ENCODE measurements at regions not wholly inside any gene's neighbourhood (a gene's known extent, or its start where the extent isn't known, plus 50 kb on each side); places are given as distances from the start of the nearest gene placed in this dataset.

GRCh38 chr2:185179743-185180142, 558.9 kb upstream of the FSIP2 start:
- Histone ChIP-seq H3K36me3 (replicated peaks in 1 of 2; ENCODE audit: control insufficient read depth in 1 of 2, insufficient read depth in 2 of 2, low read length in 1 of 2) (no peaks in the 10 kb centered on the region), H3K4me2 (no peak overlapping the region), H3K9me3 (no peaks in the 10 kb centered on the region), H3K79me2 (ENCODE audit: insufficient read depth) (no peaks in the 10 kb centered on the region), H3K4me3 (ENCODE audit: low read depth in 2 of 2, low read length in 1 of 2) (no peak overlapping the region), H3K9ac (no peak overlapping the region), H3K4me1 (ENCODE audit: control insufficient read depth in 1 of 2, insufficient read depth in 2 of 2, low read depth in 1 of 2, low read length in 1 of 2) (no peaks in the 10 kb centered on the region; a peak in 1 of 4 replicates), H2AFZ (ENCODE audit: low read depth) (no peak overlapping the region), H4K20me1 (ENCODE audit: insufficient read depth) (no peaks in the 10 kb centered on the region), H3K9me2 (no peaks in the 10 kb centered on the region), H3K27me3 (ENCODE audit: insufficient read depth) (no peaks in the 10 kb centered on the region), H3K27ac (ENCODE audit: low read depth in 2 of 2, low read length in 1 of 2) (no peak overlapping the region), H3F3A (replicated peaks; ENCODE audit: insufficient read depth) (no peaks in the 10 kb centered on the region)
- DNase-seq: peak; percentile 6
- CTCF ChIA-PET: no interaction called here
- TF ChIP-seq POLR2AphosphoS5 (IDR thresholded peaks at IDR 0.05; ENCODE audit: low read depth, low read length) (no peak), YY1 (IDR thresholded peaks at IDR 0.05; ENCODE audit: low read depth) (no peak), SIN3A (IDR thresholded peaks at IDR 0.05; ENCODE audit: borderline replicate concordance, low read depth, low read length) (no peak), TAF1 (IDR thresholded peaks at IDR 0.05; ENCODE audit: borderline replicate concordance, low read depth, low read length) (no peak), FOXJ3 (CRISPR knock-in tag; IDR thresholded peaks at IDR 0.05) (no peak), MXI1 (IDR thresholded peaks at IDR 0.05; ENCODE audit: low read depth, low read length) (no peak), RAD21 (IDR thresholded peaks at IDR 0.05; ENCODE audit: low read length) (no peak), EZH2phosphoT487 (IDR thresholded peaks at IDR 0.05; ENCODE audit: borderline replicate concordance, low read depth) (no peak), CHD2 (IDR thresholded peaks at IDR 0.05; ENCODE audit: low read length, partially characterized antibody) (no peak), RFX5 (IDR thresholded peaks at IDR 0.05; ENCODE audit: low read length) (no peak), ELF1 (IDR thresholded peaks at IDR 0.05) (no peak), ZBTB33 (IDR thresholded peaks at IDR 0.05; ENCODE audit: borderline replicate concordance, low read depth) (no peak), RXRA (IDR thresholded peaks at IDR 0.05; ENCODE audit: borderline replicate concordance, low read depth) (no peak)
- WGBS (ENCODE audit: low lambda C conversion rate): 29% methylated on average over 3 of the region's 3 CpGs
- POLR2A ChIA-PET: no interaction called here

GRCh38 chr2:185181901-185182300, 556.7 kb upstream of the FSIP2 start:
- no peaks in the 10 kb centered on the region for H3K36me3 ChIP-seq (replicated peaks in 1 of 2; ENCODE audit: control insufficient read depth in 1 of 2, insufficient read depth in 2 of 2, low read length in 1 of 2)
- no peaks in the 10 kb centered on the region for H3F3A ChIP-seq (replicated peaks; ENCODE audit: insufficient read depth)
- POLR2A ChIA-PET: no interaction called here
- no peak for DNase-seq
- WGBS (ENCODE audit: low lambda C conversion rate): 66% methylated on average over 3 of the region's 3 CpGs
- H2AFZ ChIP-seq (ENCODE audit: low read depth): no peak overlapping the region
- no peak overlapping the region for H3K4me3 ChIP-seq (ENCODE audit: low read depth in 2 of 2, low read length in 1 of 2)
- no peak overlapping the region for H3K27ac ChIP-seq (ENCODE audit: low read depth in 2 of 2, low read length in 1 of 2)
- H3K9me3 ChIP-seq: no peaks in the 10 kb centered on the region
- H3K9me2 ChIP-seq: no peaks in the 10 kb centered on the region
- H3K27me3 ChIP-seq (ENCODE audit: insufficient read depth): no peaks in the 10 kb centered on the region
- H3K79me2 ChIP-seq (ENCODE audit: insufficient read depth): no peaks in the 10 kb centered on the region
- CTCF ChIA-PET: no interaction called here
- H3K4me2 ChIP-seq: no peak overlapping the region
- H3K4me1 ChIP-seq (ENCODE audit: control insufficient read depth in 1 of 2, insufficient read depth in 2 of 2, low read depth in 1 of 2, low read length in 1 of 2): no peaks in the 10 kb centered on the region; a peak in 1 of 4 replicates
- no peak overlapping the region for H3K9ac ChIP-seq
- H4K20me1 ChIP-seq (ENCODE audit: insufficient read depth): no peaks in the 10 kb centered on the region
- TF ChIP-seq SIN3A (IDR thresholded peaks at IDR 0.05; ENCODE audit: borderline replicate concordance, low read depth, low read length) (no peak), RXRA (IDR thresholded peaks at IDR 0.05; ENCODE audit: borderline replicate concordance, low read depth) (no peak), IRF3 (IDR thresholded peaks at IDR 0.05; ENCODE audit: low read depth, low read length) (no peak), RFX5 (IDR thresholded peaks at IDR 0.05; ENCODE audit: low read length) (no peak), RAD21 (IDR thresholded peaks at IDR 0.05; ENCODE audit: low read length) (no peak), MAX (IDR thresholded peaks at IDR 0.05; ENCODE audit: low read depth) (no peak), TAF1 (IDR thresholded peaks at IDR 0.05; ENCODE audit: borderline replicate concordance, low read depth, low read length) (no peak), JUND (IDR thresholded peaks at IDR 0.05) (no peak), EP300 (IDR thresholded peaks at IDR 0.05; ENCODE audit: borderline replicate concordance in 1 of 2, low read depth in 1 of 2, low read length in 1 of 2) (no peak), NRF1 (IDR thresholded peaks at IDR 0.05; ENCODE audit: low read depth, low read length) (no peak), EZH2phosphoT487 (IDR thresholded peaks at IDR 0.05; ENCODE audit: borderline replicate concordance, low read depth) (no peak), CTCF (IDR thresholded peaks at IDR 0.05) (no peak), POLR2AphosphoS5 (IDR thresholded peaks at IDR 0.05; ENCODE audit: low read depth, low read length) (no peak)
